Prostate gland (tissue), 1 donor: ENCODE measurements at regions not wholly inside any gene's neighbourhood (a gene's known extent, or its start where the extent isn't known, plus 50 kb on each side); places are given as distances from the start of the nearest gene placed in this dataset.
"Not testable (repeated sequence)": the region's sequence is repeated elsewhere in the genome, so short reads cannot be mapped to it uniquely, and the experiment has no call there.

Source experiments
- POLR2A ChIP-seq: fragments of 450-650 bp; IDR thresholded peaks from one replicate; pipeline ENCODE4 v1.6.1; 2016; ENCODE audit warnings: antibody characterized with exemption, mild to moderate bottlenecking
- POLR2AphosphoS5 ChIP-seq: sonication (generic); formaldehyde crosslinking; IDR thresholded peaks from one replicate; pipeline ENCODE4 v1.6.1; 2017; ENCODE audit warnings: antibody characterized with exemption

GRCh38 chr4:4644277-4644676 lies 102.4 kb upstream of the STX18 start:
- TF ChIP-seq POLR2A, POLR2AphosphoS5: not testable (repeated sequence)
